Activated gamma-delta T cell treated with Interleukin-2 at 50 U/mL for 16 hours (primary cell): ENCODE measurements at regions not wholly inside any gene's neighbourhood (a gene's known extent, or its start where the extent isn't known, plus 50 kb on each side); places are given as distances from the start of the nearest gene placed in this dataset.

Source experiments
- DNase-seq: peaks from one replicate; pipeline ENCODE4 v3.0.0-alpha.2; 2020

DNA sequence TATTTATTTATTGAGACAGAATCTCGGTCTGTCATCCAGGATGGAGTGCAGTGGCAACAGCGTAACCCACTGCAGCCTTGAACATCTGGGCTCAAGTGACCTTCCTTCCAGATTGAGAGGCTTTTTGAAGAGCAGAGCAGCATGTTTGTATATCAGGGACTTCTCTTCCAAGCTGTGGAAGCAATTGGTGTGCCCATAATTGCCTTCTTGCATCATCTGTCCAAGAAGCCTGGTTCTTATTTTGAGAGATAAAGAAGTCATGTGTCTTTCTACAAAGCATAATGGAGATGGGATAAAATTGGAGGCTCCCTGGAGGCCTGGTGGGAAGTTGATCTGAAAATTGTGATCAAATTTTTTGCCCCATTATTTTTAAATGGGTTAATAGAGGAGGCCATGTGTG, 183.8 kb upstream of the MCTP2 start:
- DNase-seq = no peak

DNA sequence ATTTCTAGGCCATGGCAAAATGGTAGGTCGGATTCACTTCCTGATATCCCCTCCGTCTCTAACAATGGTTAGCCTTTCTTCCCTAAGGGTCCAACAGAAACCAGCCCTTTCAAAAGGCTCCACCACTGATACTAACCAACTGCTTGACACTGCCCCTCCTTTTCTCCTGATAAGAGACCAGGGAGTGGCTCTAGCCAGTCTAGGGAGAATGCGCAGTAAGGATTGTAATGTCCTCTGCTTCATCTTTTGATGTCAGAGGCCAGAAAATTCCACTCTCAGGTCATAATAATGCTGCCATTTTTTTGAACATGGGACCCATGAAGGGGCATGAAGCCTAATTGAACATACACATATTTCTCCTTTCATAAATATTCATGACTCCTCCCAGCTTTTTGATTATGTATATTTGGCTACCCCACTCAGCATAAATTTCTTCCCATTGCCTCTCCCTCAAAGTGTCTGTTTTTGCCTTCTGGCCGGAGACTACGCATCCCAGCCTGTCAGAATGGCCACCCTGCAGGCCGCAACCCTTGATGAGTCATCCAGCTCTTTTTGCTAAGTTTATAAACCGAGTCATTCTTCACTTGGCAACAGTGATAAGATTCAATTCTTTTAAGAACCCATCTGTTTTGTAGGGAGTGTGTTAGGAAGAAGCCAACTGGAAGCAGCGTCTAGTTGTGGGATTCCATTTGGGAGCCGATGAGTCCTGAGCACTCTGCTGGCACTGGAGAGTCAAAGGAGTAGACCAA, 189.0 kb upstream of the MCTP2 start:
- DNase-seq = no peak

DNA sequence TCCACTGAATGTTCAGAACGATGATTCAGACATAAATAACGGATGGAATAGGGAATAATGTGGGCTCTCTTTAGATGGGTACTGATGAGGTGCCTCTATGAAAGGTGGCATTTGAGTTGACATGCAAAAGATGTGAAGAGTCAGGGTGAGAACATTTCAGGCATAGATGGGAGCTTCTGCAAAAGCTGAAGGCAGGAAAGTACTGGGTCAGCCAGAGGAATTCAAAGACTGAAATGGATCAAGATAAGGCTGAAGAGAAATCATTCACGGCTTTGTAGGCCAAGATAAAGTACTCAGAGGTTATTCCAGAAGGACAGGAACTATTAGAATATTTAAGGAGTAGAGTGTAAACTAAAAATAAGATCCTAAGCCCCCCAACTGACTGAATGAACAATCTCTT, 189.6 kb upstream of the MCTP2 start:
- DNase-seq = no peak

DNA sequence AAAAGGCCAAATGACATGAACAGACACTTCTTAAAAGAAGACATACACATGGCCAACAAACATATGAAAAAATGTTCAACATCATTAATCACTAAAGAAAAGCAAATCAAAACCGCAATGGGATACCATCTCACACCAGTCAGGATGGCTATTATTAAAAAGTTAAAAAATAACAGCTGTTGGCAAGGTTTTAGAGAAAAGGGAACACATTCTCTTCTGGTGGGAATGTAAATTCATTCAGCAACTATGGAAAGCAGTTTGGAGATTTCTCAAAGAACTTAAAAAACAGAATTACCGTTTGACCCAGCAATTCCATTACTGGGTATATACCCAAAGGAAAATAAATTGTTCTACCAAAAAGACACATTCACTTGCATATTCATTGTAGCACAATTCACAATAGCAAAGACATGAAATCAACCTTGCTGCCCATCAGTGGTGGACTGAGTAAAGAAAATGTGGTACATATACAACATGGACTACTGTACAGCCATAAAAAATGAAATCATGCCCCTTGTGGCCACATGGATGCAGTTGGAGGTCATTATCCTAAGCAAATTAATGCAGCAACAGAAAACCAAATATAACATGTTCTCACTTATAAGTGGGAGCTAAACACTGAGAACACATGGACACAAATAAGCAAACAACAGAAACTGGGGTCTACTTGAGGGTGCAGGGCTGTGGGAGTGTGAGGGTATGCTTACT, 190.7 kb upstream of the MCTP2 start:
- DNase-seq = no peak

DNA sequence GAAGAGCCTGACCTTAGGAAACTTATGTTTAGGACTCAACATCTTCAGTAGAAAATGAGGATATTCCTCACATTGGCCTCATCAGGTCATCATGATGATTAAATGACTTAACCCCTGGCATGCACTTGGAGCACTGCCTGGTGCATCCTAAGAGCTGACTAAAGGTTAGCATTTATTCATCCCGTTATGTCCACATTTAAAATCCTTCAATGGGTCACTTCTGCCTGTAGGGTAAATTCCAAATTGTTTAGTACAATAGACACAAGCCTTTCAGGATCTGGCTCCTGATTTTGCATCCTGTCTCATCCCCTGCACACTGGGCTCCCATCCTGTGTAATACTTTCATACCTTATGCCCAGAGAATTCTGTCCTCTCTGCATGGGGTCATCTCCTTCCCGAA, 195.2 kb upstream of the MCTP2 start:
- no peak for DNase-seq

DNA sequence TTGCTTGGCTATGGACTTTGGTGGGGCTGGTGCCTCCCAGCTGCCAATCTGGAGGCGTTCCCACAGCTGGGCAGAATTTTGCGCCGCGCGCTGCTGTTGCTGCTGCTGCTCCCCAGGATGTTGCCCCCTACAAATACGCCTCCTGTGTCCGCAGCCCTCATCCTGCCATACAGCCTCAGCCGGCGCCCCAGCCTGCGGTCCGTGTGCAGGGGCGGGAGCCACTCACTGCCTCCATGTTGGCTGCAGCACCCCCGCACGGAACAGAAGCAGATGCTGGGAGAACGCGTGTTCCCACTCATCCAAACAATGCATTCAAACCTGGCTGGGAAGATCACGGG, 197.7 kb upstream of the MCTP2 start:
- DNase-seq = no peak

DNA sequence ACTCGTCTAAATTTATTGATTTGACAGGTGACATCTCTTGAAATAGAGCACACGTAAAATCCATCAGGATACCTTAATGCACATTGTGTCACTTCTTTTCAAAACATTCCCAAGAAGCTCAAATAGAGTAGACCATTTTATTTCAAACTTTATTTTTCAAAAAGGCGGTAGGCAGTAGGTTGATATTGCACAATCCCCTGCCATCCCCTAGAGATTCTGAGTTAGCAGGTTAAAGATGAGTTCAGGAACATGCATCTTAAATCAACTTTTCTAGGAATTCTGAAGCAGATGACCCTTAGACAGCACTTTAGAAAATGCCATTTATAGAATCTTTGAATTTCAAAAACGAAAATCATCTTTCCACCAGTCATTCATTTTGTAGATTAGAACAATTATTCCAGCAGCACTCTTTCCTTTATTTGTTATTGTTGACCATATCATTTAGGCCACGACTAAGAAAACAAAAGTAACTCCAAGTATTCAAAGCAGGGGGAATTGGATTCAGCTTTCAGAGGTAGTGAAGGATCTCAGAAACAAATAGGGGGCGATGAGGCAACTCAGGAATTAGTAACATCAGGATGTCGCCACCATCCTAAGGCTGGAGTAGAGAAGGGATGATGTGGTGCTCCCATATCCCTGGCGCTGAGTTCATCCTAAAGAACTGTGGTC, 198.2 kb upstream of the MCTP2 start:
- no peak for DNase-seq

DNA sequence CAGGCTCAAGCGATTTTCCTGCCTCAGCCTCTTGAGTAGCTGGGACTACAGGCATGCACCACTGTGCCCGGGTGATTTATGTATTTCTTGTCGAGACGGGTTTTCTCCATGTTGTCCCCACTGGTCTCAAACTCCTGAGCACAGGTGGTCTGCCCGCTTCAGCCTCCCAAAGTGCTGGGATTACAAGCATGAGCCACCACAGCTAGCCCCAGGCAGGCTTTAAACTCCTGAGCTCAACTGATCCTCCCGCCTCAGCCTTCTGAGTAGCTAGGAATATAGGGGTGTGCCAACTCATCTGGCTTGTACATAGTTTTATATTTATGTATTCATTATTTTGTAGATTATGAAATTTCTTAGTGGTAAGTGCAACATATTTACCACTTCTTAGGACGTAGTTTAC, 198.8 kb upstream of the MCTP2 start:
- no peak for DNase-seq

DNA sequence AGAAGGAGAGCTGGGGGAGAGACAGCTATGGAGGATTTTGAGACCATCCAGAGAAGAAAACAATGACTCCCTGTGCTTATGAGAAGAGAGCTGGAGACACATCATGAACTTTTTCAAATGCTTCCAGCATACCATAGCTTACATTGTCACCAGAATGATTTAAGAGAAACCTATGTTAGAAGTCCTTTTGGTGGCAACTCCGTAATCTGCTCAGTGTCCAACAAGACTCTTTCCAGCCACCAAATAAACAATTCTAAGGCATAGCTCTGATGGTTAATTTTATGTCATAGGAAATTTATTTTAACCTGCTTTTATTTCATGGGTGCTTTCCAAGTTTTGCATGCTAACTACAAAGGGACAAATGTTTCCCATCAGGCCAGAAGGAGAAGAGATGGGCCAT, 200.3 kb upstream of the MCTP2 start:
- DNase-seq = no peak

DNA sequence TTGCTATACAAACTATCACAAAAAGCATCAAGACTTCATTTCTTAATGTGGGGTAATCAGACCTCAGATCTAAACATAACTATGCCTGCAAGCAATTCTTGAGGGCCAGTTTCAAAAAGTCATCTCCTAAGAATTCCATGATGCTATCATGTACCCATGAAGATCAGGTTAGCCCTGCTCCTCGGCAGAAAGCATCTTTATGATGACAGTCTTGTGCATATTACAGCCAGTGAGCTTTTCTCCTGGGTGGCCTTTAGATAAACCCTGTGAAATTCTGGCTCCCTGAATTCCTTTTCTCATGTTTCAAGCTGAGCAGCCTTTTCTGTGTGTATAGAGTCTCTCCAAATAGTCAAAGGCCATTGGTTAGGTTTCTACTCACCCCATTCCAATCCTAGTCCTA, 201.9 kb upstream of the MCTP2 start:
- DNase-seq = no peak

DNA sequence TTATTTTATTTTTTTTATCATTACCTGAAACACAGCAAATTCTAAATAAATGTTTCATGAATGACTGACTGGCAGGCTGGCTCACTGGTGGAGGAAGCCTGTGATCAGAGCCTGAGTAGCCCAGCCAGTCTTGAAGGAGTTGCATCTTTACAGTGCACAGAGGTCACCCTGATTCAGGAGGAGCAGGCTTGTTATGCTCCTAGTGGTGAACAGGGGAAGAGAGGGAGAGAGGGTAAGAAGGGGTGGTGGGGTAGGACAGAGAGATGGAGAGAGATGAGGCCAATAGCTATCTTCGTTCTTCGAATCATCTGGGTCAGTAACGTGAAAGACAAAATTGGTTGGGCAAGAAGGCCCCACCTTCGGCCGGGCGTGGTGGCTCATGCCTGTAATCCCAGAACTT, 202.6 kb upstream of the MCTP2 start:
- DNase-seq = no peak

DNA sequence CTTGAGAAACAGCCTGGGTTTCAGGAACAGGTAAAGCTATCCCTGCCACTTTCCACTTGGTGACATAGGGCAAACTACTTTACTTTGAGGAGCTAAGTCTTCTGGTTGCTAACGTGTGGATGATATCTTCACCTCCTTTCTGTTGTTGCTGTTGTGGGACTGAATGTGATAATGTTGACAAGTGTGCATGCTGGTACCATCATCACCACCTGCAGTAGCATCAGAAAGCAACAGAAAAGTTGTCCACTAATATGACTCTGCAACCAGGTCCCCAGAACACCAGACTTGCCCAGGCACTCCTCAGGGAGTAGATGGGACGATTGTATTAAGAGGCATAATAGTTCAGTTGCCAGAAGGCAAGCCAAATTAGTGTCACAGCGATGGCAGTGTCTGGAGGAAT, 203.2 kb upstream of the MCTP2 start:
- no peak for DNase-seq

DNA sequence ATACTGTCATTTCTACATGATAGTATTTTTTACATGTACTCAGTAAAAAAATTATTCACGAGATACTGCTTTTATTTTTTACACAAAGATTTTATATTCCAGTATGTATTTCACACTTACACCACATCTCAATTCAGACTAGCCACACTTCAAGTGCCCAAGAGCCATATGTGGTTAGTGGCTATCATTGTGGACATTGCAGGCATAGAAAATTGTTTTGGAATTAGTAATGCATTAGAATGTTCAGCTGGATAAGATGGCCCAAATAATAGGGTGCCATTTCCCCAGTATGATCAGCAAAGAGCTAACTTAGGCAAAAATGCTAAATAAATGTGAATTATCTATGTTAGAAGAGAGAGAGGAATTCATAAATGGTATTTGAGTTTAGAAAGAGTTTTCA, 203.8 kb upstream of the MCTP2 start:
- DNase-seq = no peak

DNA sequence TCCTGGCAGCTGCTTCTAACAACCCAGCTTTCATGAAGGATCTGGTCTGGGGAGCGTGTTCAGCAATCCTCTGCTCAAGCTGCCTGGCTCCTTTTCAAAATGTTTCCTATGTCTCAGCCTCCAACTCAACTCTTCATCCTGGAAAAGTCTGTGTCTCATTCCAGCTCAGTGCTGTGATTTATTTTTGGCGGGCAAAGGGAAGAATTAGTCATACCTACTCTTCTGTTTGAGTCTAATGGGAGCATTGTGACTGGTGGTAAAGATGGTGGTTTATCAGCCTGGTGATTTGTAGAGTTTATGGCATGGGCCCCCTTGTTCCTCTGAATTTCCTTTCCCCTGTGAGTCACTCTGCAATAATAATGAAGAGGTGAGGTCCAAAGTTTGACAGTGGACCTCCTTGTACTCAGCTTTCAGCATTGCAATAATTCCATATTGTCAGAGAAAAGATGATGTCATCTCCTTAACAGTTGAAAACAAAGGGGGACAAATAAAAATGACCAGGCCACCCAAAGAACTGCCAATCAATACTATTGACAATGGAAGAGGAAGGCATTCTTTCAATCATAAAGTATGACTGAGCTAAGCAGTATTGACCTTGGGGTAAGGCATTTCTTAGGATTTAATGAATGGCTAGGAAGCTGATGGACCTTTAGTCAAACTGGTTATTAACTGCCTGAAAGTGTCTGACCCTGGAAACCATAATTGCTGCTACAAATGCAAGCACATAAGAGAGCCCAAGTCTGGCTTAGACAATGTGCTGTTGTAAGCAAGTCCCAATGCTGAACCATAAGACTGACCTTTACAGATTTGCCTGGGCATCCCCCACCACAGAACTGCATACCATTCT, 204.7 kb upstream of the MCTP2 start:
- DNase-seq = no peak

DNA sequence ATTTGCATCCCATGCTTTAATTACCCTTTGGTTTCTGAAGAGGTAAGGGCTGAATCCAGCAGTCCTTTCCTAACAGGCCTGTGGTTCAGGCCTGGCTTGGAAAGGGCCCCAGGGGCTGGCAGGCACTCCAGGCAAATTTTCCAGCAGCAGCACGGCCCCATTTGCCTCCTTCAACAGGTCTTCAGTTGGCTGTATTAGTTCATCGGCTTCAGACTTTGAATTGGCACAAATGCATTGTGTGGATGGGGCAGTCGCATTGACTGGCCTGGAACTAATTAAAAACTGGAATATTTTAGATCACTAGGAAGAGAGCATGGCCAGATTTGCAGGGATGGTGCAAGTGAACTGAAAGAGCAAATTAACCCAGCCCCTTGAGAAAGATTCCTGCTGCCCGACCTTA, 207.8 kb upstream of the MCTP2 start:
- DNase-seq = no peak

DNA sequence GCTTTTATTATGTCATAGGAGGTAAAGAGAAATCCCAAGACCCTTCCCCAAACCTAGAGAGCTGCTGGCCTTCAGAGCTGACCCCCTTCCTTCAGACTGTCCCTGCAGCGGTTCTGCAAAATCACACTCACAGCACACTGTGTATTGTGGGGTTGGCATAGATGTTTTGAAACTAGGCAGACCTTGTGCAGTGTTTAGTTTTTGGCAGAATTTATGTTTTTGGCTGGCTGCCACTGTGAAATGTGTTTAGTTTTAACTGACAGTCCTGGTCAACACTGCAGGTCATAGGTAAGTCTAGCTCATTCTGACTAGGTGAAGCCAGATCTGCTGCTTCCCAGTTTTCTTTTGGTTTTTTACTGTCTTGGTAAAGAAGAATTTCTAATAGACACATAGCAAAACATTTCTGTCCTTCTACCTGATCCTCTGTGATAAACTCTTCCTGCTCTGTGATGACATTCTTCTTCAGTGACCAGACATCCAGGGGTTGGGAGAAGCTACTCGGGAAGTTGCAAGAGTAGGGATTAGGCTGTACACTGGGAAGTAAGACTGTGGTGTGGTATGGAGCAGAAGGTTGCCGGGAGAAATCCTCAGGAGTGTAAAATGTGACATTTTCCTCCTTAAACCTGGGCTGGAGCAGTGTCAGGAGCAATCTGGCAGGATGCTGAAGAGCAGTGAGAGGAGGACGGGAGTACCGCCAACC, 209.6 kb upstream of the MCTP2 start:
- DNase-seq = no peak

DNA sequence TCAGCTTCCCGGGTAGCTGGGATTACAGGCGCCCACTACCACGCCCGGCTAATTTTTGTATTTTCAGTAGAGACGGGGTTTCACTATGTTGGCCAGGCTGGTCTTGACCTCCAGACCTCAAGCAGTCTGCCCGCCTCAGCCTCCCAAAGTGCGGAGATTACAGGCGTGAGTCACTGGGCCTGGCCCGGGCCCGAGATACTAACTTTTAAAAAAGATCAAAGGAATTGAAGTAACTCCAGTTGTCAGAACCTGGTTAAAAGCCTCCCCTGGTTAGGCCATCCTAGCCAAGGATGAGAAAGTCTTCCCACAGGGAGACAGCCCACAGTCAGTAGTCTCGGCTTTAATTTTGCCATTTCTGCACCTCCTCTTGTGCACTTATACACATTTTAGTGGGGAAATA, 212.3 kb upstream of the MCTP2 start:
- no peak for DNase-seq

DNA sequence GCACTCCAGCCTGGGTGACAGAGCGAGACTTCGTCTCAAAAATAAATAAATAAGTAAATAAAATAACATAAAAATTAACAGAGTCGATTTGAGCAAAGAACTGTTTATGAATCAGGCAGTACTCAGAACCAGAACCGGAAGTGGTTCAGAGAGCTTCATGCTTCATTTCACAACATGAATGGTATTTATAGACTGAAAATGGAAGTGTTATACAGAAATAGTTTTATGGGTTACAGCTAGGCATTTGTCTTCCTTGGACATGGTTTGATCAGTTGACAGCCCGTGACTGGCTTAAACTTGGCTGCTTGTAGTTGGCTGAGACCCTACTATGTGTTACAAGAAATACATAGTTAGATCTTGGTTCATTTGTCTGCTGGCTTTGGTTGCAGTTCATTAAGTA, 216.0 kb upstream of the MCTP2 start:
- no peak for DNase-seq

DNA sequence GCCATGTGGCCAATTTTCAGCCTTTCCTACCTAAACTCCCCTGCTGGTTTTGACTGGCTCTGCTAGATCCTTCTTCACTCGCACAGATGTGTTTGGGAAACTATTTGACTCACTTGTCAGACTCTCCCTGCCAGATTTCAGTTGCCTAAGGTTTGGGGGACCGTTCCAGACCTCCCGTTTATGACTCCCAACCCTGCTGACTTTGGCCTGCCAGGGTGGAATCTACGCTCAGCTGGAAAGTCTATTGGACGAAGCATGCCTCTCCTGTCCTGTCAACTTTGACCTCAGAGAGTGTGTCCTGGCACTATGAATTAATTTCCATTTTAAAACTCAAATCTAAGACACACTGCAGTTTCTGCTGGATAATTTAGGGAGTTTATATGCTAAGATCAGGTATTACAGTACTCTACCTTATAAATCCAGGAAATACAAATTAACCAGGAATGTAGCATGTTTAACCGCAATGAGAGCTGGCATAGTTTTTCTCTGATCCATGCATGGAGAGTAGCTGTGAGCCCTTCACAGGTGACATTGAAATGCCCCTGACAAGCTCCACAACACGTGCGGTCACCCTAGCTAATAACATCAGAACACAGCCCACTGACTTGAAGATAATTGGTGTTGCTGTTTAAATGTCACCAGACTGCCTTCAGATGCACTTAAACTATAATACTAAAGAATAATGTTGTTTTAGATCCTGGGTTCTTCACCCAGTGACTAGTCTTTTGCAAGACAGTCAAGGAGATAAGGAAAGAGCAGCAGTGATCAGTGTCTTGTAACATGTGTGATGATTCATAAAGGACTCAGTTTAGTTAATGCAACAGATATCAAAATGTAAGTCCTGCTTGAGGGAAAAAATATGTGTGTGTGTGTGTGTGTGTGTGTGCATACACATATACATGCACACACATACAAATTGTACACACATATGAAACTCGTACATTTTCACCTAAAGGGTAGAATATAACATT, 223.0 kb upstream of the MCTP2 start:
- DNase-seq = no peak

DNA sequence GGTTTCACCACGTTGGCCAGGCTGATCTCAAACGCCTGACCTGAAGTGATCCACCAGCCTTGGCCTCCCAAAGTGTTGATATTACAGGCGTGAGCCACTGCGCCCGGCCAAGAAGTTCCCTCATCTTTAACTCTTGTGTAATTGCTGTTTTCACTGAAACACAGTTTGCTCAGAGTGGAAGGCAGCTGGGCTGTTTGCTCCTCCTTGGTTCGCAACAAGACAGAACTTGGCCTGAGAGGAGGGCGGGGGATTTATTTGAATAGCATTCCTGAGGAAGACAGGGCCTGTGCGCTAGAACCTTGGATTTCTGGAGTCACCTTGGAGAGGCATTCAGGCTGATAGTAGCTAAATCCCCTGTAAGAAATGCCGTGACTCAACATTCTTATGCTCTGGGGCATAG, 226.7 kb upstream of the MCTP2 start:
- no peak for DNase-seq

DNA sequence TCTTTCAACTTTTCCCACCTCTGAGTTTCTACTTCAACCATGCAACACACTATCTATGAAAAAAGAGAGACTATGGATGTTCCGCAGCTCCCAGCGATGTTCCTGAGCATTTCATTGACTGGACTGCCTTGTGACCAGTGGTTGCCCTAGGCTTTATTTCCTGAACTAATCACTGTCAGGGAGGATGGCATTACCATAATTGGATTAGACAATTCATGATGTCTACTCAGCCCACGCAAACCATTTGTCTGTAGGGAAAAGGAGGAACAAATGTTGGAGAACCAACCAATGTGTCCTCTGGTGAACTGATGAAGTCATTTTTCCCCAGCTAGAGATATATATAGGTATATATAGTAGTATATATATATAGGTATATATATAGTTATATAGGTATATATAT, 229.3 kb upstream of the MCTP2 start:
- no peak for DNase-seq
